DND-41 (cell line): ENCODE measurements at regions not wholly inside any gene's neighbourhood (a gene's known extent, or its start where the extent isn't known, plus 50 kb on each side); places are given as distances from the start of the nearest gene placed in this dataset.

Source experiments
- ATAC-seq: fragments of 200-7000 bp; cut with Tn5 transposase; 3 replicates; pipeline ENCODE4 v1.9.1; 2021; ENCODE audit warnings: low read depth; ENCODE audit not compliant: insufficient read depth
- DNase-seq: peaks from one replicate; pipeline ENCODE4 v3.0.0-alpha.2; 2020
- H2AFZ ChIP-seq: 2 replicates; pipeline ENCODE4 v1.6.0; 2012; ENCODE audit warnings: low read depth, low read length
- H3K27ac ChIP-seq: 2 replicates; pipeline ENCODE4 v1.5.1; 2012; ENCODE audit warnings: low read length, inconsistent platforms
- H3K27me3 ChIP-seq: fragments of 200-600 bp; sonication (generic); 2 replicates; pipeline ENCODE4 v1.6.0; 2012; ENCODE audit warnings: low read length, mild to moderate bottlenecking, inconsistent platforms; ENCODE audit not compliant: insufficient read depth, poor library complexity
- H3K36me3 ChIP-seq: 2 replicates; pipeline ENCODE4 v1.5.1; 2012; ENCODE audit warnings: low read length, inconsistent platforms; ENCODE audit not compliant: insufficient read depth
- H3K4me1 ChIP-seq: 2 replicates; pipeline ENCODE4 v1.5.1; 2012; ENCODE audit warnings: mild to moderate bottlenecking, low read length; ENCODE audit not compliant: insufficient read depth
- H3K4me2 ChIP-seq: 2 replicates; pipeline ENCODE4 v1.6.0; 2012; ENCODE audit warnings: mild to moderate bottlenecking, moderate library complexity, low read length, inconsistent platforms; ENCODE audit not compliant: insufficient read depth
- H3K4me3 ChIP-seq, 2 experiments: fragments of 200-600 bp in 1 of 2; shearing (Covaris generic) in 1 of 2; 2 replicates each; pipeline ENCODE4 v1.5.1; 2012 to 2016; ENCODE audit warnings: inconsistent platforms in 2 of 2, low read length in 2 of 2, mild to moderate bottlenecking in 2 of 2, low read depth in 1 of 2, moderate library complexity in 1 of 2
- H3K79me2 ChIP-seq: 2 replicates; pipeline ENCODE4 v1.6.0; 2012; ENCODE audit warnings: low read length, inconsistent platforms; ENCODE audit not compliant: insufficient read depth
- H3K9ac ChIP-seq: 2 replicates; pipeline ENCODE4 v1.6.0; 2012; ENCODE audit warnings: low read depth, mild to moderate bottlenecking, inconsistent platforms, low read length, moderate library complexity
- H3K9me3 ChIP-seq: 2 replicates; pipeline ENCODE4 v1.5.1; 2012; ENCODE audit warnings: low read length, moderate library complexity, mild to moderate bottlenecking, inconsistent platforms; ENCODE audit not compliant: insufficient read depth, severe bottlenecking
- H4K20me1 ChIP-seq: 2 replicates; pipeline ENCODE4 v1.6.0; 2012; ENCODE audit warnings: low read length; ENCODE audit not compliant: insufficient read depth
- EZH2 ChIP-seq: IDR thresholded peaks from 3 replicates; pipeline ENCODE4 v1.6.1; 2012; ENCODE audit warnings: borderline replicate concordance, low read depth, mild to moderate bottlenecking, moderate library complexity, low read length, inconsistent platforms; ENCODE audit not compliant: severe bottlenecking
- TF ChIP-seq, protein P1 (sequence below): IDR thresholded peaks from 2 replicates; pipeline ENCODE4 v1.5.1; 2012; ENCODE audit warnings: borderline replicate concordance, low read length, moderate library complexity, mild to moderate bottlenecking; ENCODE audit not compliant: poor library complexity, severe bottlenecking; ENCODE audit errors: extremely low read depth

DNA sequence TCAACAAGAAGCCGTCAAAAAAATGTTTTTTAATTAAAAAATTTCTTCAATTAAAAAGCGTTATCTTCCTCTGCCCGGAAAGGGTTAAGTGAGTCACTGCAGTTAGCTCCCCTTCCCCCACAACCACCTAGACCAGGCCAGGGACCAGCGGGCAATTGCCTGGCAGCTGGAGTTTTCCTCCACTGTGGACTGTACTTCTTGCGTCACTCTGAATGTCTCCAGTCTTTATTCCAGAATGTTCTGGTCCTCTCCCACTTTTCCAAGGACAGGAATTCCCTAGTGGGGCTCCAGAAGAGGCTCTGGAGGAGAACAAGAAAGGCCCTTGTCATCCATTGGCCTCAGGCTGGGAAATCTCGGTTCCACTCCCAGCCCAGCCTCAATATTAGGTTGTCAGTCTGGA lies 114.0 kb downstream of the C9orf50 start:
- no peaks in the 10 kb centered on the region for H3K27me3 ChIP-seq
- no peak for ATAC-seq
- TF ChIP-seq EZH2, result no peak
- TF ChIP-seq, protein P1, sequence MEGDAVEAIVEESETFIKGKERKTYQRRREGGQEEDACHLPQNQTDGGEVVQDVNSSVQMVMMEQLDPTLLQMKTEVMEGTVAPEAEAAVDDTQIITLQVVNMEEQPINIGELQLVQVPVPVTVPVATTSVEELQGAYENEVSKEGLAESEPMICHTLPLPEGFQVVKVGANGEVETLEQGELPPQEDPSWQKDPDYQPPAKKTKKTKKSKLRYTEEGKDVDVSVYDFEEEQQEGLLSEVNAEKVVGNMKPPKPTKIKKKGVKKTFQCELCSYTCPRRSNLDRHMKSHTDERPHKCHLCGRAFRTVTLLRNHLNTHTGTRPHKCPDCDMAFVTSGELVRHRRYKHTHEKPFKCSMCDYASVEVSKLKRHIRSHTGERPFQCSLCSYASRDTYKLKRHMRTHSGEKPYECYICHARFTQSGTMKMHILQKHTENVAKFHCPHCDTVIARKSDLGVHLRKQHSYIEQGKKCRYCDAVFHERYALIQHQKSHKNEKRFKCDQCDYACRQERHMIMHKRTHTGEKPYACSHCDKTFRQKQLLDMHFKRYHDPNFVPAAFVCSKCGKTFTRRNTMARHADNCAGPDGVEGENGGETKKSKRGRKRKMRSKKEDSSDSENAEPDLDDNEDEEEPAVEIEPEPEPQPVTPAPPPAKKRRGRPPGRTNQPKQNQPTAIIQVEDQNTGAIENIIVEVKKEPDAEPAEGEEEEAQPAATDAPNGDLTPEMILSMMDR, result no peak
- no peaks in the 10 kb centered on the region for H4K20me1 ChIP-seq
- no peaks in the 10 kb centered on the region for H3K79me2 ChIP-seq
- DNase-seq, result no peak
- H3K9me3 ChIP-seq, result no peaks in the 10 kb centered on the region
- no peaks in the 10 kb centered on the region for H3K36me3 ChIP-seq
- no peak overlapping the region for H3K9ac ChIP-seq
- no peaks in the 10 kb centered on the region for H3K4me1 ChIP-seq
- no peak overlapping the region for H3K4me2 ChIP-seq
- no peak overlapping the region for H2AFZ ChIP-seq
- H3K27ac ChIP-seq, result no peak overlapping the region
- H3K4me3 ChIP-seq, result no peak overlapping the region

DNA sequence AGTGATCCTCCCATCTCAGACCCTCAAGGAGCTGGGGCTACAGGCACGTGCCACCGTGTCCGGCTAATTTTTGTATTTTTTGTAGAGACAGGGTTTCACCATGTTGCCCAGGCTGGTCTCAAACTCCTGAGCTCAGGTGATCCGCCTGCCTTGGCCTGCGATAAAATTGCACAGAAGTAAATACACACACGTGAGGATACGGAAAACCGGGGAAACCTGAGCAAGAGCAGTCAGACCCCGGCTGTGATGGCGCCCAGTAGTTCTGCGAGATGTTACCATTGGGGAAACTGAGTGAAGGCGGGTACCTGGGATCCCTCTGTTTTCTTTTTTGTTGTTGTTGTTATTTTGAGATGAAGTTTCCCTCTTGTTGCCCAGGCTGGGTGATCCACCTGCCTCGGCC lies 114.9 kb downstream of the C9orf50 start:
- Histone ChIP-seq H3K4me1 (no peaks in the 10 kb centered on the region), H4K20me1 (no peaks in the 10 kb centered on the region), H3K9me3 (no peaks in the 10 kb centered on the region), H3K79me2 (no peaks in the 10 kb centered on the region), H3K9ac (no peak overlapping the region), H3K36me3 (no peaks in the 10 kb centered on the region), H3K27ac (no peak overlapping the region), H2AFZ (no peak overlapping the region), H3K4me3 (no peak overlapping the region), H3K27me3 (no peaks in the 10 kb centered on the region), H3K4me2 (no peak overlapping the region)
- ATAC-seq, result no peak
- TF ChIP-seq, protein P1, result no peak
- TF ChIP-seq EZH2, result no peak
- DNase-seq, result no peak

DNA sequence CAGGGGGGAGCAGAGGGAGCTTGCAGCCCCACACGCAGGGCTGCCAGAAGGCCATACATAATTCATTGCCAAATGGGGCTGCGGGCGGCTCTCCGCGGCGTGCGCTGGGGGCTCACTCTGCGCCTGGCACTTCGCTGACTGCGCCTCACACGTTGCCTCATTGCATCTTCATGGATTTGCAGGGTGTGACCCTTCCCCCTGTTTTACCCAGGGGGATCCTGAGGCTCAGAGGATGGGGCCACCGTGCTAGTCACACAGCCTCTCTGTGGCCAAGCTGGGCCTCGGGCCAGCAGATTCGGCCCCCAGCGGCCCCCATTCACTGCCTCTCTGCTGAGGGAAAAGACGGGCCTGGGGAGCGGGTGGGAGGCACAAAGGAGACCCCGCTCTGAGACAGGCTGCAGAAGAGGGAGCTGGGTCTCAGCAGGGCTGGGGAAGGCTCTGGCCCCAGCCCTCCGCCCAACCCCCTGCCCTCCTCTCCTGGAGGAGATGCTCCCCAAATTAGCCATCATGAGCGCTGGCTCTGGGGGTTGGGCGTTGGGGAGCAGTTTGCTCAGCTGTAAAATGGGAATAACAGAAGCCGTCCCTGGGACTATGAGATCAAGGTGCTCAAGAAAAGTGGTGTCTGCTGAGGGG lies 115.5 kb downstream of the C9orf50 start:
- TF ChIP-seq, protein P1, result no peak
- TF ChIP-seq EZH2, result no peak
- Histone ChIP-seq H3K36me3 (no peaks in the 10 kb centered on the region), H3K27me3 (no peaks in the 10 kb centered on the region), H3K9me3 (no peaks in the 10 kb centered on the region), H3K4me3 (no peak overlapping the region), H3K27ac (no peak overlapping the region), H3K79me2 (no peaks in the 10 kb centered on the region), H2AFZ (no peak overlapping the region), H3K4me2 (no peak overlapping the region), H4K20me1 (no peaks in the 10 kb centered on the region), H3K4me1 (no peaks in the 10 kb centered on the region), H3K9ac (no peak overlapping the region)
- DNase-seq (no peak), ATAC-seq (no peak)
